GM06990 (cell line): ENCODE measurements at regions not wholly inside any gene's neighbourhood (a gene's known extent, or its start where the extent isn't known, plus 50 kb on each side); places are given as distances from the start of the nearest gene placed in this dataset.
"Not testable (repeated sequence)": the region's sequence is repeated elsewhere in the genome, so short reads cannot be mapped to it uniquely, and the experiment has no call there.

Experiments
- DNase-seq: peaks from one replicate; pipeline ENCODE4 v3.0.0-alpha.2; 2011; ENCODE audit not compliant: insufficient read length; ENCODE audit errors: extremely low read depth
- H3K27me3 ChIP-seq: replicated peaks from 2 replicates; pipeline ENCODE4 v1.6.0; 2011; ENCODE audit warnings: low read length; ENCODE audit not compliant: control insufficient read depth, insufficient read depth
- H3K36me3 ChIP-seq: 2 replicates; pipeline ENCODE4 v1.5.1; 2011; ENCODE audit warnings: low read length; ENCODE audit not compliant: control insufficient read depth, insufficient read depth
- H3K4me3 ChIP-seq: replicated peaks from 2 replicates; pipeline ENCODE4 v1.5.1; 2011; ENCODE audit warnings: low read depth, mild to moderate bottlenecking, control low read depth, low read length
- TF ChIP-seq, protein P1 (sequence below): IDR thresholded peaks from 2 replicates; pipeline ENCODE4 v1.5.1; 2011; ENCODE audit warnings: low read length, control low read depth, mild to moderate bottlenecking, inconsistent platforms; ENCODE audit not compliant: insufficient read depth, poor library complexity, severe bottlenecking

DNA sequence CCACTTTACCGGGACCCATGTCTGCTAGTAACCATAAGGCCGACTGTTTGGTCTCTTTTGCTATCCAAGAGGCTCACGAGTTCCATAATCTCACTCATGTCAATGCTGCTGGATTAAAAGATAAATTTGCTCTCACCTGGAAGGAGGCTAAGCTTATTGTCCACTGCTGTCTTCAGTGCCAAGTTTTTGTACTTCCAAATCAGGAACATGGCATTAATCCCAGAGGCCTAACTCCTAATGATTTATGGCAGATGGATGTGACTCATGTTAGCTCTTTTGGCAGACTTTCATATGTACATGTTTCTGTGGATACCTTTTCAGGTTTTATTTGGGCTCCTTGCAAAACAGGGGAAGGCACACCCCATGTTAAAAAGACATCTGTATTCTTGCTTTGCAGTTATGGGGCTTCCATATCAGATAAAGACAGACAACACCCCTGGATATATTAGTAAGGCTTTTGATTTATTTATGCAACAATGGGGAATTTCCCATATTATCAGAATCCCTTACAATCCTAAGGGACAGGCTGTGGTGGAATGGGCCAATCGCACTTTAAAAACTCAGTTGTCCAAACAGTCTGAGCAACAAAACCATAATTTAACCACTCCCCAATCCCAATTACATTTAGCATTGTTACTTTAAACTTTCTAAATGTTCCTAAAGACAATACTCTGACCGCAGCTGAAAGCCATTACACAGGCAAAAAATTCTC lies 162.7 kb downstream of the IER5 start:
- DNase-seq, result no peak
- H3K4me3 ChIP-seq, result no peak overlapping the region
- no peaks in the 10 kb centered on the region for H3K27me3 ChIP-seq
- TF ChIP-seq, protein P1, sequence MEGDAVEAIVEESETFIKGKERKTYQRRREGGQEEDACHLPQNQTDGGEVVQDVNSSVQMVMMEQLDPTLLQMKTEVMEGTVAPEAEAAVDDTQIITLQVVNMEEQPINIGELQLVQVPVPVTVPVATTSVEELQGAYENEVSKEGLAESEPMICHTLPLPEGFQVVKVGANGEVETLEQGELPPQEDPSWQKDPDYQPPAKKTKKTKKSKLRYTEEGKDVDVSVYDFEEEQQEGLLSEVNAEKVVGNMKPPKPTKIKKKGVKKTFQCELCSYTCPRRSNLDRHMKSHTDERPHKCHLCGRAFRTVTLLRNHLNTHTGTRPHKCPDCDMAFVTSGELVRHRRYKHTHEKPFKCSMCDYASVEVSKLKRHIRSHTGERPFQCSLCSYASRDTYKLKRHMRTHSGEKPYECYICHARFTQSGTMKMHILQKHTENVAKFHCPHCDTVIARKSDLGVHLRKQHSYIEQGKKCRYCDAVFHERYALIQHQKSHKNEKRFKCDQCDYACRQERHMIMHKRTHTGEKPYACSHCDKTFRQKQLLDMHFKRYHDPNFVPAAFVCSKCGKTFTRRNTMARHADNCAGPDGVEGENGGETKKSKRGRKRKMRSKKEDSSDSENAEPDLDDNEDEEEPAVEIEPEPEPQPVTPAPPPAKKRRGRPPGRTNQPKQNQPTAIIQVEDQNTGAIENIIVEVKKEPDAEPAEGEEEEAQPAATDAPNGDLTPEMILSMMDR, result no peak
- no peaks in the 10 kb centered on the region for H3K36me3 ChIP-seq

DNA sequence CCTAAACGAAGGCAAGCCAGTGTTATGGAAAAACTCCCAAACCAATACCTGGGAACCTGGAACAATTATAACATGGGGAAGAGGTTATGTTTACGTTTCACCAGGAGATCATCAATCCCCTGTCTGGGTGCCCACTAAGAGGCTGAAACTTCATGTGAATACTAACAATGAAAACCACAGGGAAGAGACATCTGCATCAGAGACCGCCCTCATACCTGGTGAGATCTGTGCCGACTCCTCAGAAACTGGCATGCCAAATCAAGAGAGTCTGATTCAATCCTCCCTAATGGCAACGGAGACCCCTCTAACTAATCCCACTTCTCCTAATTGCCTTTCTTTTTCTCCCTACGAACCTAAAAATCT lies 163.2 kb downstream of the IER5 start:
- DNase-seq, result no peak
- TF ChIP-seq, protein P1, result no peak
- no peaks in the 10 kb centered on the region for H3K27me3 ChIP-seq
- H3K36me3 ChIP-seq, result no peaks in the 10 kb centered on the region
- H3K4me3 ChIP-seq, result no peak overlapping the region

DNA sequence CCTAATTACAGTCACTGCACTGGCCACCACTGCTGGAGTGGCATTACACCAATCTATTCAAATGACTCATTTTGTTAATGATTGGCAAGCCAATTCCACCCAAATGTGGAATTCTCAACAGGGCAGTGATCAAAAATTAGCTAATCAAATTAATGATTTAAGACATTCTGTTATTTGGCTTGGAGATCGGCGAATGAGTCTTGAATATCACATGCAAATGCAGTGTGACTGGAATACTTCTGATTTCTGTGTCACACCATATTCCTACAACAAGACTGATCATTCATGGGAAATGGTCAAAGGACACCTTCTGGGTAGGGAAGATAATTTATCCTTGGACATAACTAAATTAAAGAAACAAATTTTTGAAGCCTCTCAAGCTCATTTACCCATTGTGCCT lies 165.1 kb downstream of the IER5 start:
- not testable (repeated sequence) for H3K27me3 ChIP-seq, H3K36me3 ChIP-seq, H3K4me3 ChIP-seq, DNase-seq

DNA sequence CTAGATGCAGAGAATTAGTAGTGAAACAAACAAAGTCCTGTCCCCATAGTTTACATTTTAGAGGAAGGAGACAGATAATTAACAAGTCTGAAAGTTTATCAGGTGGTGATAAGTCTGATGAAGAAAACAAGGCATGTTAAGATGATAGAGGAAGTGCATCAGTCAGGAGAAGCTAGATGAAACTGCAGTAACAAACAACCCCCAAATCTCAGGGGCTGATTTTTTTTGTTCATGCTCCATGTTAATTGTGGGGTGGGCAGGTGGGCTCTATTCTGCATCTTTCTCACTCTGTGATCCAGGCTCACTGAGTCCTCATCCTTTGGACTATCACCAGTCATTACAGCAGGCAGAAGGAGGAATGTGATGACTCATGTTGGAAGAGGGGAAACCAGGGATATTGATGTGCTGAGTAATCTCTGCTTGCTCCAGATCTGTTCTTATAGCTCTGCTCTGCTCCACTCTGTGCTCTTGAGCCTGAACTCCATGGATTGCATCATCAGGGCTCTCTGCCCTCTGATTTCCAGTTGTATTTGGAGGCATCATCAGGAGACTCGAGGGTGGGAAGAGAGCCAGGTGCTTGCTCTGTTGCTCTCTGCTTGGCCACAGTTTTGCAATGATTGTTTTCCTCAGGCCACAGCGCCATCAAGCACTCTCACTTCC lies 166.9 kb downstream of the IER5 start:
- TF ChIP-seq, protein P1, result no peak

DNA sequence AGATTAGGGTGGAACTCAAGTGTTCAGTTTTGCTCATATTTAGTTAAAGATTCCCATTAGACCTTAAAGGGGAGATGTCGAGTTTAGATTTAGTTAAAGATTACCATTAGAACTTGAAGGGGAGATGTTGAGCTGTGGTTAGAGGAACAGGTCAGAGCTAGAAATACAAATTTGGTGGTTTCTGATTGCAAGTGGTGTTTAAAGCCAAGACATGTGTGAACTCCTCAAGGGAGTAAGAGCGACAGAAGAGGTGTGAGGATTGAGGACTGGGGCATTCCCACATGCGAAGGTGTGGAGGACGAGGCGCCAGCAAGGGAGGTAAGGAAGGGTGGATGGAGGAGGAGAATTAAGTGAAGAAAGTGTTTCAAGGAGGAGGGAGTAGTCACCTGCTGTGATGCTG lies 168.6 kb downstream of the IER5 start:
- no peaks in the 10 kb centered on the region for H3K36me3 ChIP-seq
- no peak for DNase-seq
- no peak overlapping the region for H3K4me3 ChIP-seq
- no peaks in the 10 kb centered on the region; the same call in none of the 2 replicates for H3K27me3 ChIP-seq
- TF ChIP-seq, protein P1, result no peak

More for the DNA sequence above, 166.9 kb downstream of the IER5 start:
- no peak for DNase-seq
- Histone ChIP-seq H3K27me3 (no peaks in the 10 kb centered on the region; the same call in none of the 2 replicates), H3K4me3 (no peak overlapping the region), H3K36me3 (no peaks in the 10 kb centered on the region)

DNA sequence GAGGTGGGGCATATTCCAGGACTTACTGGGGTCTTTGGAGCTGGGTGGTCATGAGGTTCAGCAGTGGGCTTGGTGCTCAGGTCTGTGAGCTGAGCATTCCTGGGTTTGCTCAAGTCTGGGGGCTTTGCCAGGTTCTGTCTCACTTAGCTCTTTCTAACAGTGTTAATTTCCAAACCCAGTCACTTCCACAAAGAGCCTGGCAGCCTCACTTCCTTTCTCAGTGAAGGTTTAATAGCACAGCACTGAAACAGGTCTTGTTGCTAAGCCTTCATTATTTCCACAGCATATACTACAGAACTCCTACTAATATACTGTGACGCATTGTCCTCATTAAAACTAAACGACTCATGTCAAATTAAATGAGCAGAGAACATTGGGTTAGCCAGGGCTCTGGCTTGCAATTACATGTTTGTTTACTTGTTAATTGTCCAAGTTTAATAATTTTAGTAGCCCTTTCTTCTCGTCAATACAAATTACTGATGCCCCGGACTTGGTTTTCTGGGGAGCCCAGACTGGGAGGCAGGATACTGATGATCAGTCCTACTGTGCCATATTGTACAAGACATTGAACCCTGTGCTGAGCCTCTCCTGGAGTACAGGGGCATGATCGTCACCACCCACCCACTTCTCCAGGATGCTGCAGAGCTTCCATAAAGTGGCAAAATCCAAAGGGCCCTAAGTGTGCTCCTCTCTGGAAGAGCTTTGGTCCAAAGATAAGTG lies 170.7 kb downstream of the IER5 start:
- TF ChIP-seq, protein P1, result no peak
- Histone ChIP-seq H3K4me3 (no peak overlapping the region), H3K27me3 (no peaks in the 10 kb centered on the region; the same call in none of the 2 replicates), H3K36me3 (no peaks in the 10 kb centered on the region)
- no peak for DNase-seq
